ENCODE measurements at regions not wholly inside any gene's neighbourhood (a gene's known extent, or its start where the extent isn't known, plus 50 kb on each side); places are given as distances from the start of the nearest gene placed in this dataset.

DNA sequence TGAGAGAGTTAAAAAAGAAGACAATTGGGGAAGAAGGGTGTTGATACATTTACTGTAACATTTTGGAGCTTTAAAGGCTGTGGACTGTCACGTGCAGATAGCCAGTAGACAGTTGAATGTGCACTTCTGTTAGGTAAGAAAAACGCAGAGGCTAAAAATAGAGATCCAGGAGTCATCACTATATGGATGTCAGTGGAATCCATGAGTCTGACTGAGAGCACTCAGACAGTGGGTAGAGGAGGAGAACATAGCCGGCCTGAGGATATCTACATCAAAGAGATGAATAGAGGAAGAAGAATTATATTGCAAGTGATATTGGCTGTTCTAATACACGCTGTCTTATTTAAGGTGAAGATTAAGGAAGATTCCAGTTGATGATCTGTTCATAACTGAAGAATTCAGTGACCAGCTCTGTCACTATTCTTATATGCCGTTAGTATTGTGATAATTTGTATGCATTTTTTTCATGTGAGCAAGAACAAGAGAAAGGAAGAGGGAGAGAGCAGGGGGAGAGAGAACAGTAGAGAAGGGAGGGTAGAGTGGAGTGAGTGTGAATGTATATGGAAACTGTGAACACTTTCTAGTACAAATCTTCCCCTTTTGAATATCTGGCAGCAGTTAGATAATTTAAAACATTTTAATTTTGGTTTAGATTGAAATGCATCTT is 344.8 kb downstream of the CHRM3 start:
- no peak for DNase-seq (ENCODE audit: low read depth in 2 of 2)

- DNase-seq (ENCODE audit: low read depth in 2 of 2) = no peak
These were observed 346.4 kb downstream of the CHRM3 start for GRCh38 chr1:239732770-239733169.

DNA sequence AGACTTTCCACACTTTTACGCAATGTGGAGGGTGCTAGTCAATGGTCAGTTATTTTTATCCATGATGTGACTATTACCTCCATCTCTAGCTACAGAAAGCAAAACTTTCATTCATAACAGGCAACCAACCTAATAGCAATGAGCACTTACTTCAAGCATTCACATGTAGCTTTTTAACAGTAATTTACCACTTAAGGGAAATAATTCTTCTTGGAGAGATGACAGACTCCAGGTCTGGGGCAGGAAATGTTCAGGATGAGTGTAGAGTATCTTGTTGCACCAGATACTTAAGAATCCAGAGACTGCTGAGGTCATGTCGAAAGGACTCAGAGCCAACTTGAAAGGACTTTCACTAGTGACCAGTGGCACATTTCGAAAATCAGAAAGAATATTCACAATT is 347.6 kb downstream of the CHRM3 start:
- DNase-seq (ENCODE audit: low read depth in 2 of 2) = no peak

- DNase-seq (ENCODE audit: low read depth in 2 of 2) = no peak
These were observed 348.7 kb downstream of the CHRM3 start for GRCh38 chr1:239735111-239735510.

DNA sequence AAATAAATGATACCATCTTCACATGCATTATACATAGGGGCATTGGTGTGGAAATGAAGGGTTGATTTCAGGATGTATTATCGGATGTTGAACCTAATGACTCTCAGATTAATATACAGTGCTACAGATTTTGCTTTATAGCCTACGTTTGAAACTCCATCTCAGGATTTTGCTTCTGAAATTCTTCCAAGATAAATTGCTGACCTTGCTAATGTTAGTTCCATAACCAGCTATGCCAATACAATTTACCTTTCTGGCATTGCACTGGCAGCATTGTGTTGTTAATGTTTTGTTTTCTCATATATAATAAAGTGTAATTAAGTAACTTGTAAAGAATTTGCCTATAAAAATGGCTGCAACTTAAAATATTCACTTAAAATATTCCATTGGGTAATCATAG is 350.1 kb downstream of the CHRM3 start:
- no peak for DNase-seq (ENCODE audit: low read depth in 2 of 2)

DNA sequence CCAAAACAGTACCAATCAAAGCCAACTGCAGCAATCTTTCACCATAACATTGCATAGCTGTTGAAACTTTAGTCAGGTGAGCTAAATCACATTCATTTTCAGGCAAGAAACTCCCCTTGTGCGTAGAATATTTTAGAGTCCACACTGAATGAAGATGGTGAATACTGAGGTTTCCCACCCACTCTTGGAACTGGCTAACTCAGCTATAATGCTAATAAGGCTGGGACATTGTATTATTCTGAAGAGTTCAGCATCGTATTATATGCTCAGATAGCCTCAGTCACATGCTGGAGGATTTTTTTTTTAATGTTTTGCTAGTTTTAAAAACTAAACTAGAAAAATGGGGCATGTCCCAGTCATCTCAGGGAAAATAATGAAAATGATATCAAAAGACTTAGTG is 352.3 kb upstream of the FMN2 start:
- no peak for DNase-seq (ENCODE audit: low read depth in 2 of 2)

GRCh38 chr1:239739919-239740318 is 351.8 kb upstream of the FMN2 start:
- no peak for DNase-seq (ENCODE audit: low read depth in 2 of 2)

- DNase-seq (ENCODE audit: low read depth in 2 of 2) = no peak
These were observed 349.1 kb upstream of the FMN2 start for GRCh38 chr1:239742416-239743109.

DNA sequence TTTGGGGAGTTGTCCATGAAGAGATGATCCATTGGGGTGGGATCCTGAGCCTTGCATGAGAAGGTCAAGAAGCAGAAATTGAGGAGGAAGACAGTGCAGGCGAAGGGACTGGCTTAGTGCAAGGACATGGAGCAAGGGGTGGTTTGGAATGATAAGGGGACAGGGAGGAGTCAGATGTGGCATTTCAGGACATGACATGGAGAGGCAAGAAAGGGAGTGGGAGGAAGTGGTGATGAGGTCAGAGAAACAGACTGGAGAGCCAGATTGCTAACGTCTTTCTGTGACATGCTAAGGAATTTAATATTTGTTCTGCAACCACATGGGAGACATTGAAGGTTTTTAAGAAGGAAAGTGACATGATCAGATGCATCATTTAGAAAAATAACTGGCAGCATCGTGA is 346.8 kb upstream of the FMN2 start:
- DNase-seq (ENCODE audit: low read depth in 2 of 2) = no peak

GRCh38 chr1:239755107-239755912 is 336.4 kb upstream of the FMN2 start:
- no peak for DNase-seq (ENCODE audit: low read depth in 2 of 2)

DNA sequence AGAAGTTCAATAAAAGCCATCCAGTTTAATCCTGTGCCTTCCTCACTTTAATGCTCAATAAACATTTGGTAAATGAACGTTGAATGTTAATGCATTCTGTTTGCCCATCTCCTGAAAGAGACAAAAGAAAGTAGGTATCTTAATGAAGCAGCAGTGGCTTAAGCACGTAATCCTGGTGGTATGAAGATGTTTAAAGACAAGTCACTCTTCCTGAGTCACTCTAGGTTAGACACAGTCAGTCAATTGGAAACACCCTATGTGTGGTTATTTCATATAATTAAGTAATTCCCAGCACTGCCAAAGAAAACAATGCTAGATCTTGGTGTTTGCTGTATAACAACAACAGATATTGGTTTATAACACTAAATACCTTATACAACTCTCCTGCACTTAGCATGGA is 334.0 kb upstream of the FMN2 start:
- DNase-seq (ENCODE audit: low read depth in 2 of 2) = no peak

DNA sequence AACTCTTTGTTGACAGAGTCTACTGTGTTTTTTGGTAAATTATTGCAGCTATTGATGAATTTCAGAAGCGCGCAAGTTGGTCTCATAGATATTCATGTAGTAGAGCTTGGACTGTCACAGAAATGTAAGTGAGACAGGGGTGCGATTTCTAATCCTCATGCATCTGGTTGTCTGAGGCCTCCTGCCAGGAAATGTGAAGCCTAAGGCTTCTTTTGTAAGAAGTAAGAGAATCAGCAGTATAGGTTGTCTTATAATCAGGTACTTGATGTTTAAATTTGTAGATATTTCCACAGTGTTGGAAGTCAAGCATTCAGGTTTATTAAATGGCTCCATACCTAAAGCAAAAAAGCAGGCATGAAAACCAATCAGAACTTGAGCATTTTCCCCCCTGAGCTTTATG is 332.9 kb upstream of the FMN2 start:
- DNase-seq (ENCODE audit: low read depth in 2 of 2) = no peak

DNA sequence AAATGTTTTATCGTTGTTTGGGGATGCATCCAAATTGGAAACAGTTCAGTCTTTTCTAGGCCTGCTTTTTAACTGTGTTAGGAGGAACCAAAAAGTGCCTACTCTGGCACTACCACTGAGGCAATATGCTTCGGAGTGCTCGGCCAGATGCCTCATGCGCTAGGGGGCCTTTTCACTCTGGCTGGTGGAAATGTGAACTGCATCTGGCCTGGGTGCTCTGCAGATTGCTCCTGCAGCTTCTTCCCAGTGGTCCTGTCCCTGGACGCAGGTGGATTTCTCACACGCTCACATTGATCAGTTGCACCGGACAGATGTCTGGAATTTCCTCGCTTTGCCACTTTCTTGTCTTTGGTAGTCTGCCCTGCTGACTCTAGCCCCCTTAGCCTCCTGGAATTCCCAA is 330.2 kb upstream of the FMN2 start:
- no peak for DNase-seq (ENCODE audit: low read depth in 2 of 2)

- no peak for DNase-seq (ENCODE audit: low read depth in 2 of 2)
These were observed 327.8 kb upstream of the FMN2 start for GRCh38 chr1:239763850-239764249.

DNA sequence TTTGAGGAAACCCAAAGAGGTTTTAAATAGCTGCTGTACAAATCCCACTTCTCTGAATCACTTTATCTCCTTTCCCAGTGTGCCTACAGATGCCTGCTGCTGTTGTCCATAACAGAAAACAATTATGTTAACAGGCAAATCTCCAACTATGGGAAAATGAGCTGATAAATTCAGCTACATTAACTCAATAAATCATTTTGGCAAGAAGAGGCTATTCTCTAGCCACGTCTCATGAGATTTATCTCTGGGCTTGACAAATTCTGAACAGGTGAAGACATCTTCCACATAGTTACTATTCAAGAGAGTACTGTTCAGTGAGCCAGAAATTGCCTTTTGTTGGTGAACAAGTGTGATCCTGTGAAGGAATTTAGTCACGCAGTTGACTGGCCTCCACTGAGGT is 327.1 kb upstream of the FMN2 start:
- DNase-seq (ENCODE audit: low read depth in 2 of 2) = no peak

- DNase-seq (ENCODE audit: low read depth in 2 of 2) = no peak
These were observed 326.5 kb upstream of the FMN2 start for GRCh38 chr1:239765163-239765562.

DNA sequence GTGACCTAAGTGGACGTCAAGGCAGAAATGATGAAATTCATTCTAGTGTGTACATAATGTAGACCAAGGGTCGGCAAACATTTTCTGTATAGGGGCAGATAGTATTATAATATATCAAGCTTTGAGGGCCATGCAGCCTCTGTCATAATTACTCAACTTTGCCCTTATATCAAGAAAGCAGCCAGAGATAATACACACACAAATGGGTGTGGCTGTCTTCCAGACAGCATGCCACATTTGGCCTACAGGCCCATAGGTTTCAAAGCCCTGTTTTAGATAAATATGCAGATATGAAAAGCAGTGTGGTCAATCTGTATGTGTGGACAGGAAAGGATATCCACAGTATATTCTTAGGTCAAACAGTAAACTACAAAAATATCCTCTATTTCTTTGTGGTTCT is 320.1 kb upstream of the FMN2 start:
- no peak for DNase-seq (ENCODE audit: low read depth in 2 of 2)

DNA sequence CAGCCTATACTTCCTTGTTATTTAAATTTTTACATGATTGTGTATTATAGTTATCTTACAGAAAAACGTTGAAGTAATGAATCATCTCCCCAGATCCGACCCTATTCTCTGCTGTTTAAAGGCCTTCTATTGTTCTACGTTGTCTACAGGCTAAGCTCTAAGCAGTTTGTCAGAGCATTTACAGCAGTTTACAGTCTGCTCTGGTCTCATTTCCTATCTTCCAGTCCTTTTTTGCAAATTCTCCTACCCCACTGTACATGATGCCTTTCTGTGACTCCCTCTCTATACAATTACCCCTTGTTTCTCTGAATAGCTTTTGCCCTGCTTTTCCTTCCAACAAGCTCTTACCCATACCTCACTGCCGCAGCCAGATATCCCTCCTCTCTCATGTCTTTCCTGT is 319.2 kb upstream of the FMN2 start:
- no peak for DNase-seq (ENCODE audit: low read depth in 2 of 2)

DNA sequence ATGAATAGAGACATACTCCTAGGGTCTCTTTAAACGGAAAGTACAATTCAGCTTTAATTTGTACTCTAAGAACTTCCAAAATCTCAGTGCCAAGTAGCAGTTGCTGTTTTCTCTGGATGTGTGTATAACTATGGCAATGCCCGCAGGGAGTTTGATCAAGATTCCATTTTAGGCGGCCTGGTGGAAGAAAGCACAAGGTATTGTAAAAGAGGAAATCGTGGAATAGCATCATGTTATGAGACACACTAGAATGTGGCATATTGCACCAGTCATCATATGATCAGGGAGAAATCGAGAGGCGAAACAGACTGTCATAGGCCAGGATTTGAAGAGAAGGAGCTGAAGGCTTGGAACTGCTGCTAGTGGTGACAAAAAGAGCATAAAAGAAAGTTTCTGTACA is 316.2 kb upstream of the FMN2 start:
- no peak for DNase-seq (ENCODE audit: low read depth in 2 of 2)

- DNase-seq (ENCODE audit: low read depth in 2 of 2) = no peak
These were observed 313.4 kb upstream of the FMN2 start for GRCh38 chr1:239778208-239778813.

GRCh38 chr1:239779962-239780361 is 311.7 kb upstream of the FMN2 start:
- DNase-seq (ENCODE audit: low read depth in 2 of 2) = no peak

DNA sequence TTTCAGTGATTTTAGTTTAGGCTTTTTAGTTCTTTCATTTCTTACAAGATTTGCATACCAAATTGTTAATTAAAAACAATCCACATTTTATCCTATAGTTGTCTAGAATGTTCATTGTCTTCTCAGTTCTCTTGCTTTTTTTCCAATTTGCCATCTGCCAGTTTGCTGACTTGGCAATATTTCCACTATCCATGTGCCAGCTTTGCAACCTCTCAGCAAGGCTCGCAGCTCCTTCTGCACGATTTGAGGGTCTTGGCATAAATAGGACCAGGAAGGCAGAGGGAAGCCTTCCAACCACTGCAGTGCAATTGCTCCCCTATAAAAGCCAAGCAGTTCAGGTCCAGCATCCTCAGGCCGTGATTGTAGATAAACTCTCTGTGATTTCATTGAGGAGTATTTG is 306.8 kb upstream of the FMN2 start:
- DNase-seq (ENCODE audit: low read depth in 2 of 2) = no peak

GRCh38 chr1:239785576-239785975 is 306.1 kb upstream of the FMN2 start:
- DNase-seq (ENCODE audit: low read depth in 2 of 2) = no peak

Measured in fibroblast of skin of left biceps (primary cell).